B cell (primary cell): ENCODE measurements at regions not wholly inside any gene's neighbourhood (a gene's known extent, or its start where the extent isn't known, plus 50 kb on each side); places are given as distances from the start of the nearest gene placed in this dataset.

Experiments used
- EZH2 ChIP-seq: IDR thresholded peaks from 2 replicates; pipeline ENCODE4 v1.6.1; 2012; ENCODE audit warnings: borderline replicate concordance, low read depth, mild to moderate bottlenecking, moderate library complexity, low read length; ENCODE audit not compliant: insufficient read depth, poor library complexity, severe bottlenecking
- TF ChIP-seq, protein P1 (sequence below): fragments of 200-600 bp; IDR thresholded peaks from one replicate; pipeline ENCODE4 v1.8.0; 2022; ENCODE audit warnings: antibody characterized with exemption, mild to moderate bottlenecking

DNA sequence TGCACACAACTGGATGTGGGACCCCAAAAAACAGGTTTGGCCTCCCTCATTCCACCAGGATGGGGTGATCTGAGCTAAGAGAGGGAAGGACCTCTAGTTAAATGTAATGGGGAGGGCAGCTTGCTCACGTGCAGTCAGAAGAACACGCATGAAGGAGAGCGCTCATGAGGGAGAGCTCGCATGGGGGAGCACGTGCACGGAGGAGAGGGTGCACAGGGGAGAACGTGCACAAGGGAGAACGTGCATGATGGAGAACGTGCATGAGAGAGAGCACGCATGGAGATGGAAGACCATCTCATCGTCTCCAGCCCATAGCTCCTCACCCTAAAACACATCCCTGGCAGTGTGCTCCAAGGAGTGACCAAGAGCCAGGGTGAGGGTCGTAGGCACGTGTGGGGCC lies 141.2 kb downstream of the RBFOX3 start:
- no peak for TF ChIP-seq EZH2
- TF ChIP-seq, protein P1, sequence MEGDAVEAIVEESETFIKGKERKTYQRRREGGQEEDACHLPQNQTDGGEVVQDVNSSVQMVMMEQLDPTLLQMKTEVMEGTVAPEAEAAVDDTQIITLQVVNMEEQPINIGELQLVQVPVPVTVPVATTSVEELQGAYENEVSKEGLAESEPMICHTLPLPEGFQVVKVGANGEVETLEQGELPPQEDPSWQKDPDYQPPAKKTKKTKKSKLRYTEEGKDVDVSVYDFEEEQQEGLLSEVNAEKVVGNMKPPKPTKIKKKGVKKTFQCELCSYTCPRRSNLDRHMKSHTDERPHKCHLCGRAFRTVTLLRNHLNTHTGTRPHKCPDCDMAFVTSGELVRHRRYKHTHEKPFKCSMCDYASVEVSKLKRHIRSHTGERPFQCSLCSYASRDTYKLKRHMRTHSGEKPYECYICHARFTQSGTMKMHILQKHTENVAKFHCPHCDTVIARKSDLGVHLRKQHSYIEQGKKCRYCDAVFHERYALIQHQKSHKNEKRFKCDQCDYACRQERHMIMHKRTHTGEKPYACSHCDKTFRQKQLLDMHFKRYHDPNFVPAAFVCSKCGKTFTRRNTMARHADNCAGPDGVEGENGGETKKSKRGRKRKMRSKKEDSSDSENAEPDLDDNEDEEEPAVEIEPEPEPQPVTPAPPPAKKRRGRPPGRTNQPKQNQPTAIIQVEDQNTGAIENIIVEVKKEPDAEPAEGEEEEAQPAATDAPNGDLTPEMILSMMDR = no peak
